B cell (primary cell): ENCODE measurements at regions not wholly inside any gene's neighbourhood (a gene's known extent, or its start where the extent isn't known, plus 50 kb on each side); places are given as distances from the start of the nearest gene placed in this dataset.
"Not testable (repeated sequence)": the region's sequence is repeated elsewhere in the genome, so short reads cannot be mapped to it uniquely, and the experiment has no call there.

Experiments used
- ATAC-seq: fragments of 200-7000 bp; cut with Tn5 transposase; one replicate; pipeline ENCODE4 v1.10.0; 2021; ENCODE audit warnings: low read depth, mild to moderate bottlenecking, moderate number of reproducible peaks, moderate library complexity
- CTCF ChIA-PET: fragments of 350-600 bp; sonication (Branson Sonifier 250); formaldehyde crosslinking; loops from one replicate; lab custom pipeline; 2021; ENCODE audit warnings: antibody characterized with exemption, inconsistent platforms; lab: Charles Lee
- POLR2A ChIA-PET: fragments of 350-600 bp; sonication (Branson Sonifier 250); formaldehyde crosslinking; loops from one replicate; lab custom pipeline; 2021; ENCODE audit warnings: antibody characterized with exemption; lab: Charles Lee
- DNase-seq: peaks from one replicate; pipeline ENCODE4 v3.0.0; 2013
- H2AFZ ChIP-seq: 2 replicates; pipeline ENCODE4 v1.6.1; 2012; ENCODE audit warnings: mild to moderate bottlenecking, low read depth, low read length; ENCODE audit not compliant: insufficient read depth, poor library complexity, severe bottlenecking
- H3K27ac ChIP-seq, 2 donors: 1 replicate in 1 of 2; 2 replicates in 1 of 2; pipeline ENCODE4 v1.5.1; 2012 to 2013; ENCODE audit warnings: low read length in 2 of 2, mild to moderate bottlenecking in 2 of 2, moderate library complexity in 1 of 2
- H3K27me3 ChIP-seq, 4 experiments: fragments of 200-600 bp in 1 of 4; sonication (generic) in 1 of 4; replicated peaks in 1 of 4; 1 replicate in 2 of 4; 2 replicates in 2 of 4; pipeline versions ENCODE4 v1.6.1 to v1.7.0; 2013 to 2016; ENCODE audit warnings: low read length in 3 of 4, mild to moderate bottlenecking in 2 of 4, mixed read lengths in 1 of 4, moderate library complexity in 1 of 4; ENCODE audit not compliant: insufficient read depth in 4 of 4, control insufficient read depth in 3 of 4; ENCODE audit errors: control extremely low read depth in 1 of 4
- H3K36me3 ChIP-seq, 2 experiments: replicated peaks in 1 of 2; 1 replicate in 1 of 2; 2 replicates in 1 of 2; pipeline versions ENCODE4 v1.6.1 to v1.7.1; 2013; ENCODE audit warnings: low read length in 1 of 2; ENCODE audit not compliant: insufficient read depth in 2 of 2, control insufficient read depth in 1 of 2; ENCODE audit errors: control extremely low read depth in 1 of 2, extremely low read depth in 1 of 2
- H3K4me1 ChIP-seq, 2 donors: fragments of 200-600 bp in 1 of 2; sonication (generic) in 1 of 2; 1 replicate in 1 of 2; 2 replicates in 1 of 2; pipeline versions ENCODE4 v1.5.1 to v1.6.1; 2013 to 2017; ENCODE audit warnings: low read length in 2 of 2; ENCODE audit not compliant: control insufficient read depth in 2 of 2, insufficient read depth in 2 of 2
- H3K4me2 ChIP-seq: replicated peaks from 2 replicates; pipeline ENCODE3; 2012; ENCODE audit warnings: mild to moderate bottlenecking, low read depth, low read length; ENCODE audit not compliant: poor library complexity, severe bottlenecking
- H3K4me3 ChIP-seq, 5 experiments: fragments of 200-600 bp in 1 of 5; sonication (generic) in 1 of 5; 1 replicate in 3 of 5; 2 replicates in 2 of 5; pipeline versions ENCODE4 v1.5.1 to v1.7.0; 2011 to 2016; ENCODE audit warnings: low read length in 4 of 5, mild to moderate bottlenecking in 4 of 5, low read depth in 2 of 5, control low read depth in 1 of 5, moderate library complexity in 1 of 5; ENCODE audit not compliant: insufficient read depth in 1 of 5; ENCODE audit errors: control extremely low read depth in 1 of 5, extremely low read depth in 1 of 5
- H3K79me2 ChIP-seq: fragments of 200-600 bp; sonication (generic); one replicate; pipeline ENCODE4 v1.6.0; 2016; ENCODE audit warnings: low read length; ENCODE audit not compliant: control insufficient read depth, insufficient read depth
- H3K9ac ChIP-seq: fragments of 200-600 bp; sonication (generic); 2 replicates; pipeline ENCODE4 v1.6.1; 2017; ENCODE audit warnings: mild to moderate bottlenecking, low read length, moderate library complexity
- H3K9me3 ChIP-seq, 3 donors: one replicate each; pipeline versions ENCODE4 v1.6.1 to v1.7.1; 2013; ENCODE audit warnings: low read length in 2 of 3; ENCODE audit not compliant: control insufficient read depth in 2 of 3, insufficient read depth in 1 of 3; ENCODE audit errors: control extremely low read depth in 1 of 3
- H4K20me1 ChIP-seq: 2 replicates; pipeline ENCODE4 v1.6.0; 2012; ENCODE audit warnings: mild to moderate bottlenecking, low read length; ENCODE audit not compliant: insufficient read depth, control insufficient read depth, poor library complexity, severe bottlenecking
- H3K27ac Mint-ChIP-seq: one replicate; pipeline ENCODE4 v1.8.0; 2021; ENCODE audit warnings: mixed read lengths
- H3K27me3 Mint-ChIP-seq: one replicate; pipeline ENCODE4 v1.8.0; 2021; ENCODE audit warnings: mixed read lengths
- H3K4me1 Mint-ChIP-seq: one replicate; pipeline ENCODE4 v1.8.0; 2021; ENCODE audit warnings: mixed read lengths
- H3K4me3 Mint-ChIP-seq: one replicate; pipeline ENCODE4 v1.8.0; 2021; ENCODE audit warnings: mixed read lengths
- H3K9me3 Mint-ChIP-seq: one replicate; pipeline ENCODE4 v1.8.0; 2022; ENCODE audit warnings: mixed read lengths; ENCODE audit not compliant: insufficient read depth
- EZH2 ChIP-seq: IDR thresholded peaks from 2 replicates; pipeline ENCODE4 v1.6.1; 2012; ENCODE audit warnings: borderline replicate concordance, low read depth, mild to moderate bottlenecking, moderate library complexity, low read length; ENCODE audit not compliant: insufficient read depth, poor library complexity, severe bottlenecking
- WGBS: methylation state at CpG from one replicate; pipeline ENCODE4 v1.1.5; 2013; ENCODE audit warnings: missing lambda C conversion rate; ENCODE audit not compliant: insufficient coverage; 5-methylcytosine and 5-hydroxymethylcytosine counted together
- intact Hi-C: fragments of 100-400 bp; cut with micrococcal nuclease; formaldehyde crosslinking; loops from one replicate; pipeline ENCODE4 v1.10.0; 2022
- TF ChIP-seq, protein P1 (sequence below): fragments of 200-600 bp; IDR thresholded peaks from one replicate; pipeline ENCODE4 v1.8.0; 2022; ENCODE audit warnings: antibody characterized with exemption, mild to moderate bottlenecking

DNA sequence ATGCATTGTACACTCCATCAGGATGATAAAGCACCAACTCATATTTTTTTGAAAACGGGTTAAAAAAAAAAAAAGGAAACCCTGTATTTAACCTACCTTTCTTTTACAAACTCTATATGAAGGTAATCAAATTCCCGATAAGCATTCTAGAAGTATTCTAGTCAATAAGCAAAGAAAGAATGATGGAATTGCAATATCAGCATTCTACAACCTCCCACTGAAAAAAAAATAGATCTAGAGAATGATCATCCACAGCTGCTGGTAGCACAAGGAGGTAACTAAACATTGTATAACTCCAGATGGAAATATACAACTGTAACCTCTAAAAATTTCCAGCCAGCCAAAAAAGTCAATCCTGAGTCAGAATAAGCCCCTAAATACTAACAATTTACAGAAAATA, 95.3 kb upstream of the DCC start:
- Histone ChIP-seq H3K4me3 (no peak overlapping the region), H3K9me3 (peaks cover 0 to 3% (median 0%) of the 10 kb centered on the region in 3 donors), H2AFZ (no peak overlapping the region), H3K4me1 (no peaks in the 10 kb centered on the region), H4K20me1 (no peaks in the 10 kb centered on the region), H3K79me2 (no peaks in the 10 kb centered on the region), H3K36me3 (no peaks in the 10 kb centered on the region), H3K9ac (no peak overlapping the region), H3K27me3 (no peaks in the 10 kb centered on the region), H3K4me2 (no peak overlapping the region), H3K27ac (no peak overlapping the region)
- no peak overlapping the region for H3K4me3 Mint-ChIP-seq
- TF ChIP-seq, protein P1, sequence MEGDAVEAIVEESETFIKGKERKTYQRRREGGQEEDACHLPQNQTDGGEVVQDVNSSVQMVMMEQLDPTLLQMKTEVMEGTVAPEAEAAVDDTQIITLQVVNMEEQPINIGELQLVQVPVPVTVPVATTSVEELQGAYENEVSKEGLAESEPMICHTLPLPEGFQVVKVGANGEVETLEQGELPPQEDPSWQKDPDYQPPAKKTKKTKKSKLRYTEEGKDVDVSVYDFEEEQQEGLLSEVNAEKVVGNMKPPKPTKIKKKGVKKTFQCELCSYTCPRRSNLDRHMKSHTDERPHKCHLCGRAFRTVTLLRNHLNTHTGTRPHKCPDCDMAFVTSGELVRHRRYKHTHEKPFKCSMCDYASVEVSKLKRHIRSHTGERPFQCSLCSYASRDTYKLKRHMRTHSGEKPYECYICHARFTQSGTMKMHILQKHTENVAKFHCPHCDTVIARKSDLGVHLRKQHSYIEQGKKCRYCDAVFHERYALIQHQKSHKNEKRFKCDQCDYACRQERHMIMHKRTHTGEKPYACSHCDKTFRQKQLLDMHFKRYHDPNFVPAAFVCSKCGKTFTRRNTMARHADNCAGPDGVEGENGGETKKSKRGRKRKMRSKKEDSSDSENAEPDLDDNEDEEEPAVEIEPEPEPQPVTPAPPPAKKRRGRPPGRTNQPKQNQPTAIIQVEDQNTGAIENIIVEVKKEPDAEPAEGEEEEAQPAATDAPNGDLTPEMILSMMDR, result no peak
- no peak for TF ChIP-seq EZH2
- ChIA-PET CTCF (no interaction called here), POLR2A (no interaction called here)
- intact Hi-C loops, result loop anchor here (10.0 kb wide), 1 partner anchor 50 kb away; no protein-coding TSS in a partner anchor
- no CpG with 5 or more reads among the region's 2 CpGs for WGBS
- H3K4me1 Mint-ChIP-seq, result no peaks in the 10 kb centered on the region
- no peaks in the 10 kb centered on the region for H3K27me3 Mint-ChIP-seq
- DNase-seq (no peak), ATAC-seq (no peak)
- peaks cover 3% of the 10 kb centered on the region for H3K9me3 Mint-ChIP-seq
- H3K27ac Mint-ChIP-seq, result no peak overlapping the region

DNA sequence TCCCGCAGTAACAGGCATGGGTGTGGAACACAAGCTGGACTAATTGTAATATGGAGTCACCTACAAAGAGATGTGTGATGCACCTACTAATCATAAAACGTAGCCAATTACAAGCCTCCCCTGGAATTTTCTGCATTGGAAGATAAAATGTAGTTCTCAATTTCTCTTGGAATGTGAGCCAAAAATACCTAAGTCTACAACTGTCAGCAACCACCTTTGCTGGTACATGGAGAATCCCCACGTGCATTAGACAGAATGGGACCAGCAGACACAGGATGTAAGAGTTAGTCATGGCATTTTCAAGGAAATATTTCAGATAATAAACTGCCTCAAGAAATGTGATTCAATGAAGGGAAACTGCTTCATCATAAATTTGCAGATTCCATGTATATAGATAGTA, 85.6 kb upstream of the DCC start:
- ChIA-PET POLR2A (no interaction called here), CTCF (no interaction called here)
- Mint-ChIP-seq H3K27me3 (no peaks in the 10 kb centered on the region), H3K27ac (no peak overlapping the region), H3K4me3 (no peak overlapping the region), H3K9me3 (peaks cover 2% of the 10 kb centered on the region), H3K4me1 (no peaks in the 10 kb centered on the region)
- Histone ChIP-seq H3K27ac (no peak overlapping the region), H3K4me2 (no peak overlapping the region), H2AFZ (no peak overlapping the region), H3K27me3 (no peaks in the 10 kb centered on the region), H3K4me3 (no peak overlapping the region), H4K20me1 (no peaks in the 10 kb centered on the region), H3K9ac (no peak overlapping the region), H3K9me3 (no peaks in the 10 kb centered on the region), H3K36me3 (no peaks in the 10 kb centered on the region), H3K4me1 (no peaks in the 10 kb centered on the region), H3K79me2 (no peaks in the 10 kb centered on the region)
- no peak for TF ChIP-seq EZH2
- TF ChIP-seq, protein P1, result no peak
- DNase-seq (no peak), ATAC-seq (no peak)
- intact Hi-C loops, result no loop called here
- WGBS, result no CpG with 5 or more reads among the region's 3 CpGs

DNA sequence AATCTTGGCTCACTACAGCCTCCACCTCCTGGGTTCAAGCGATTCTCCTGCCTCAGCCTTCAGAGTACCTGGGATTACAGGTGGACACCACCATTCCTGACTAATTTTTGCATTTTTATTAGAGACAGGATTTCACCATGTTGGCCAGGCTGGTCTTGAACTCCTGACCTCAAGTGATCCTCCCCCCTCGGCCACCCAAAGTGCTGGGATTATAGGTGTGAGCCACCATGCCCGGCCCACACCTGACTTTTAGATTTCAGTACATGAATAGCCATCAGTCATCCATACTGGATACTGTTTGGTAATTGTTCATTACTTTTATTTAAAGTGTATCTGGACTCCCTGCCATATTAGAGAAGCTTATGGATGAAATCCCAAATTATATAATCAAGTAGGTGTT, 82.6 kb upstream of the DCC start:
- H3K4me3 ChIP-seq, H3K27me3 Mint-ChIP-seq, H3K79me2 ChIP-seq, DNase-seq, H4K20me1 ChIP-seq, H3K27ac ChIP-seq, H3K27ac Mint-ChIP-seq, H3K4me2 ChIP-seq, H3K4me3 Mint-ChIP-seq, H3K27me3 ChIP-seq, H3K4me1 Mint-ChIP-seq, intact Hi-C loops, H3K9me3 Mint-ChIP-seq, POLR2A ChIA-PET, H3K9me3 ChIP-seq, H2AFZ ChIP-seq, H3K36me3 ChIP-seq, H3K9ac ChIP-seq, ATAC-seq, CTCF ChIA-PET, H3K4me1 ChIP-seq: not testable (repeated sequence)
- 82% methylated on average over 1 of the region's 3 CpGs for WGBS
